ENCODE measurements at regions not wholly inside any gene's neighbourhood (a gene's known extent, or its start where the extent isn't known, plus 50 kb on each side); places are given as distances from the start of the nearest gene placed in this dataset.
A peak's percentile ranks its signal among the peaks of the same experiment; 100 is the strongest.

DNA sequence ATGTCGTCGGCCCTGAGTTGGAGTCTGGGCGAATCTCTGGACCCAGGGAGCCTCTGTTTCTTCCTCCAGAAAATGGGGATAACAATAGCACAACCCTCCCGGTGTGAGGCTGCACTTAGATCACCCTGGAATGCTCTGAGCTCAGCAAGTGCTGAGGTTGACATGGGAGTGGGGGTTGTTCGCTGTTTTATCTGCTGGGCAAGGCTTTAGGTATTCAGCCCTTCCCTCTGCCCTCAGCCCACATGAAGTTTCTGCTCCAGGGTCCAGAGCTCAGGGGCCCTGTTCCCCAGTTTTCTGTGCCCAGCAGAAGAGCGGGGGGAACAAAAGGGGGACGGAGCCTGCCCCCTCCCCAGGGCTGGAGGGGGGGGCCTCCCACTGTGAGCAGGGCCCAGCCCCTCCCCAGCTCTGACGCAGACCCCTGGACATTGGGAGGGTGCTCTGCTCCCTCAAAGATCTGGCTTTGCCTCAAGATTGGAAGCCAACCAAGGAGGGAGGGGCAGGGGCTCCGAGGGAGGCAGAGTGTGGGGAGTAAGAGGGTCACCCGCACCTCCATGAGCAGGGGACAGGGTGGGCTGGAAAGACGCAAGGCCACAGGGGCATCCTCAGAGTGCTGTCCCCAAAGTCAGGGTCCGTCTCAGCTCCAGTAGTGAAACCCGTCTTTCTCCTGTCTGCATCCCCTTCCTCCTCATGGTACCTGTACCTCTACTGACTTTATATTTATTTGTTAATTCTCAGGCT, 215.6 kb downstream of the C9orf50 start:
- Histone ChIP-seq H3K27me3 (ENCODE audit: insufficient read depth, low read depth) (no peaks in the 10 kb centered on the region), H3K9me2 (ENCODE audit: insufficient read depth) (no peaks in the 10 kb centered on the region), H3K36me3 (ENCODE audit: low read depth) (no peaks in the 10 kb centered on the region), H3K9me3 (ENCODE audit: insufficient read depth, low read depth) (no peaks in the 10 kb centered on the region), H3K27ac (no peak overlapping the region), H3K4me2 (0 out of 2 replicates have a peak overlapping the region, but pooled peaks have one; percentile 74), H2AFZ (no peak overlapping the region), H3K4me1 (replicated peaks; ENCODE audit: insufficient read depth) (peaks cover 26% of the 10 kb centered on the region), H3F3A (ENCODE audit: insufficient read depth, low read depth) (no peaks in the 10 kb centered on the region; the same call in 1 of the 2 replicates), H3K79me2 (ENCODE audit: low read depth) (no peaks in the 10 kb centered on the region), H3K4me3 (no peak overlapping the region), H4K20me1 (ENCODE audit: insufficient read depth) (no peaks in the 10 kb centered on the region)
- POLR2A ChIA-PET (ENCODE audit: unreplicated experiment), result no interaction called here
- no TSS peak for BruUV-seq (replicated peaks)
- TF ChIP-seq EZH2 (IDR thresholded peaks at IDR 0.05; ENCODE audit: low read depth), result no peak
- TF ChIP-seq, protein P1, sequence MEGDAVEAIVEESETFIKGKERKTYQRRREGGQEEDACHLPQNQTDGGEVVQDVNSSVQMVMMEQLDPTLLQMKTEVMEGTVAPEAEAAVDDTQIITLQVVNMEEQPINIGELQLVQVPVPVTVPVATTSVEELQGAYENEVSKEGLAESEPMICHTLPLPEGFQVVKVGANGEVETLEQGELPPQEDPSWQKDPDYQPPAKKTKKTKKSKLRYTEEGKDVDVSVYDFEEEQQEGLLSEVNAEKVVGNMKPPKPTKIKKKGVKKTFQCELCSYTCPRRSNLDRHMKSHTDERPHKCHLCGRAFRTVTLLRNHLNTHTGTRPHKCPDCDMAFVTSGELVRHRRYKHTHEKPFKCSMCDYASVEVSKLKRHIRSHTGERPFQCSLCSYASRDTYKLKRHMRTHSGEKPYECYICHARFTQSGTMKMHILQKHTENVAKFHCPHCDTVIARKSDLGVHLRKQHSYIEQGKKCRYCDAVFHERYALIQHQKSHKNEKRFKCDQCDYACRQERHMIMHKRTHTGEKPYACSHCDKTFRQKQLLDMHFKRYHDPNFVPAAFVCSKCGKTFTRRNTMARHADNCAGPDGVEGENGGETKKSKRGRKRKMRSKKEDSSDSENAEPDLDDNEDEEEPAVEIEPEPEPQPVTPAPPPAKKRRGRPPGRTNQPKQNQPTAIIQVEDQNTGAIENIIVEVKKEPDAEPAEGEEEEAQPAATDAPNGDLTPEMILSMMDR (conservative IDR thresholded peaks at IDR 0.05), result no peak
- intact Hi-C loops (cut with micrococcal nuclease; ENCODE audit: unreplicated experiment), result loop anchor here (5.0 kb wide), 1 partner anchor 228 kb away; the partner anchor contains the start of gene IER5L
- no peak for DNase-seq
- CTCF ChIA-PET, result interaction anchor here (0.7 kb wide), 1 partner anchor 109 kb away, joined by 4 read pairs; no protein-coding TSS in a partner anchor

DNA sequence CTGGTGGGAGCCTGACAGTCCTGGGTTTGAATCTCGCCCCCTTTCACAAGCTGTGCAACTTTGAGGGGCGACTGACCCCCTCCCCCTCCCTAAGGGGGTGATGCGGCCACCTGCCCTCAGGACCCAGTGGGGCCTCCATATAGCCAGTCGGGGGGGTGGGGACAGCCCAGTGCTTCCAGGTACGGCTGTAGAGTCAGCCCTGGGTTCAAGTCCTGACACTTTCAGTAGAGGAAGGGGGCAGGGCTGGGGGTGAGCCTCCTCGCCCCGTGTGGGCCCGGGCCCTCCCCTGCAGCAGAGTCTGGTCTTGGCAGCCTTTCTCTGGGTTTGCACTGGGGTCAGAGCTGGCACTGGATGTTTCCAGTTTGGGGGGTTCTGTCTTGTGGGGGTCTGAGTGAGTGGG, 216.3 kb downstream of the C9orf50 start:
- Histone ChIP-seq H3K9me2 (ENCODE audit: insufficient read depth) (no peaks in the 10 kb centered on the region), H3K27ac (no peak overlapping the region), H2AFZ (no peak overlapping the region), H3K36me3 (ENCODE audit: low read depth) (no peaks in the 10 kb centered on the region), H3K4me1 (replicated peaks; ENCODE audit: insufficient read depth) (peaks cover 26% of the 10 kb centered on the region), H3K9me3 (ENCODE audit: insufficient read depth, low read depth) (no peaks in the 10 kb centered on the region), H3K4me2 (no peak overlapping the region), H3K27me3 (ENCODE audit: insufficient read depth, low read depth) (no peaks in the 10 kb centered on the region), H3K79me2 (ENCODE audit: low read depth) (no peaks in the 10 kb centered on the region), H4K20me1 (ENCODE audit: insufficient read depth) (no peaks in the 10 kb centered on the region), H3F3A (ENCODE audit: insufficient read depth, low read depth) (no peaks in the 10 kb centered on the region; the same call in 1 of the 2 replicates), H3K4me3 (no peak overlapping the region)
- TF ChIP-seq EZH2 (IDR thresholded peaks at IDR 0.05; ENCODE audit: low read depth), result no peak
- TF ChIP-seq, protein P1 (conservative IDR thresholded peaks at IDR 0.05), result no peak
- no TSS peak for BruUV-seq (replicated peaks)
- intact Hi-C loops (cut with micrococcal nuclease; ENCODE audit: unreplicated experiment), result loop anchor here (5.0 kb wide), 1 partner anchor 227 kb away; the partner anchor contains the start of gene IER5L
- POLR2A ChIA-PET (ENCODE audit: unreplicated experiment), result no interaction called here
- no peak for DNase-seq
- CTCF ChIA-PET, result interaction anchor here (0.7 kb wide), 1 partner anchor 110 kb away, joined by 4 read pairs; no protein-coding TSS in a partner anchor

DNA sequence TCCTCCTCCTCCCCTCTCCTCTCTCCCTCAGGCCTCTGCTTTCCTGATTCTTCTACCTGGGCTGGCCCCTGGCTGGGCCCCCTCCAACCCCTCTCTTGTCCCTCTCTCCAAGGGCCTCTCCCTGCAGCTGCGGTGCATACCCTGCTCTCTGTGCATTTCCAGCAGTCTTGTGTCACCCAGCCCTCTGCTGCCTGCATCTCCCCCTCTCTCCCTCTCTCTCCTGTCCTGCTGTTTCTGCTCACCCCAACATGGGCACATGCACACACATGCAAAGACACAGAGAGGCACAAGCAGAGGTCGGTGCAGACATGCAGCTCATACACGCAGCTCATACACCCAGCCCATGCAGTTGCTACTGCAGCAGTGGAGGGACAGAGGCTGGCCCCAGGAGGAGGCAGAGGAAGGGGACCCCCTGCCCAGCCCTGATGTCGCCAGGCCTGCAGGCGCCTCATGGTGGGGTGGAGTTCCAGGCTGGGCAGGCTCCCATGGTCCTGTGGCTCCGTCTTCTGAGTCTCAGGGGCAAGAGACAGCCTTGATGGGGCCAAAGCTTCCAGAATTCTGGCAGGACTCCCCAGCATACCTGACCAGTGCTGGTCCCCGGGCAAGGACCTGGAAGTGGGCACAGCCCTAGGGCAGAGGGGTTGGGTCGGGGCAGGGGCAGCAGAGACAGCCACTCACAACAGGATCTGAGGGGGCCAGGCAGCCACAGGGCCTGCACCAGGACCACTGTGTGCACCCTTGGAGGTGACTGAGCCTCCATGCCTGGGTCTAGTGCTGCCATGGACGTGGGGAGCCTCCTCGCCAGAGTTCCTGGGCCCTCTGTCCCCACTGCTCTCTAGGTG, 216.9 kb downstream of the C9orf50 start:
- Histone ChIP-seq H4K20me1 (ENCODE audit: insufficient read depth) (no peaks in the 10 kb centered on the region), H3K4me1 (replicated peaks; ENCODE audit: insufficient read depth) (peaks cover 26% of the 10 kb centered on the region), H3K79me2 (ENCODE audit: low read depth) (no peaks in the 10 kb centered on the region), H3K4me2 (no peak overlapping the region), H3K9me2 (ENCODE audit: insufficient read depth) (no peaks in the 10 kb centered on the region), H3F3A (ENCODE audit: insufficient read depth, low read depth) (no peaks in the 10 kb centered on the region; the same call in 1 of the 2 replicates), H3K4me3 (no peak overlapping the region), H3K27me3 (ENCODE audit: insufficient read depth, low read depth) (no peaks in the 10 kb centered on the region), H3K27ac (no peak overlapping the region), H2AFZ (no peak overlapping the region), H3K36me3 (ENCODE audit: low read depth) (no peaks in the 10 kb centered on the region), H3K9me3 (ENCODE audit: insufficient read depth, low read depth) (no peaks in the 10 kb centered on the region)
- ChIA-PET CTCF (interaction anchor here (0.6 kb wide), 1 partner anchor 230 kb away, joined by 3 read pairs; no protein-coding TSS in a partner anchor), POLR2A (ENCODE audit: unreplicated experiment) (no interaction called here)
- TF ChIP-seq, protein P1 (conservative IDR thresholded peaks at IDR 0.05), result no peak
- no peak for TF ChIP-seq EZH2 (IDR thresholded peaks at IDR 0.05; ENCODE audit: low read depth)
- no peak for DNase-seq
- BruUV-seq (replicated peaks), result no TSS peak
- intact Hi-C loops (cut with micrococcal nuclease; ENCODE audit: unreplicated experiment), result no loop called here
